GM18907 (cell line): ENCODE measurements at regions not wholly inside any gene's neighbourhood (a gene's known extent, or its start where the extent isn't known, plus 50 kb on each side); places are given as distances from the start of the nearest gene placed in this dataset.

Experiments used
- ATAC-seq: cut with Tn5 transposase; IDR thresholded peaks from one replicate; pipeline ENCODE4 v1.9.1; 2021; ENCODE audit warnings: mild to moderate bottlenecking, moderate library complexity; ENCODE audit not compliant: unreplicated experiment

DNA sequence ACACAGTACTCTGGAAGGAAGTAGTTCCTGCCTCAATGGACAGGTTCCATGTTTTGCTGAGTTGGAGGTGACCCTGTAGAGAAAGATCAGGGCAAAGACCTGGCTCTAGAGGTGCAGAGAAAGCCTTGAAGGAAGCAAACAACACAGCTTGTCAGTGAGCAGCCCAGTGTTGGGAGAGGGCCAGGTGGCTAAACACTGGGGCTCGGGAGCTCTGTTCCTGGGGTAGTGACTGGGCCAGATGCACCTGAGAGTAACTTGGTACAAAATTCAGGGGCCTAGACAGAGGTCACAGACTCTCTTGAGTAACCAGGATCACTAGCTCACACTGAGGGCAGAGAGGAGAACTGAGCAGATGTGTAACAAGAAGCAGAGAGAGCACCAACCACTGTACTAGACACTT, 138.4 kb upstream of the NALF2 start:
- no peak for ATAC-seq

GRCh38 chrX:69365349-69365748, 138.8 kb upstream of the NALF2 start:
- no peak for ATAC-seq

DNA sequence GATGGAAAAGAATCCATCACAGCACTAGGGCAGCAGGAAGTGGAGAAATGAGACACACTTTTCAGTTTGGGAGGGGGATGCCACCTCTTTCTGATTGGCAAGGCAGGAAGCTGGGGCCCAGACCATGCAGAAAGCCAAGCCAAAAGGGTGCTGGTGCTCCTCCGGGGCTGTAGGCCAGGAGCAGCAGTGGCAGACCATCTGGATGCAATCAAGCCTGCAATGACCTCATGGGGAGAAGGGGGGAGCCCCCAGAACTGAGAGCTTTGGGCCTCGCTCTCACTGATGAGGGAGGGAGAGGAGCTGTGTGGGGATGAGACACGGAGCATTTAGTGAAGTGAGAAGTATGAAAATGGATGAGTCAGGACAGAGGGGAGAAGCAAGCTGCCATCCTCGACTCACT, 141.3 kb upstream of the NALF2 start:
- ATAC-seq, result peak; percentile 81

- ATAC-seq, result no peak
Measured at GRCh38 chrX:69362354-69362753, 141.8 kb upstream of the NALF2 start.

- ATAC-seq, result no peak
Measured at GRCh38 chrX:69361311-69361845, 142.7 kb upstream of the NALF2 start.

GRCh38 chrX:69357317-69357716, 146.8 kb upstream of the NALF2 start:
- no peak for ATAC-seq

DNA sequence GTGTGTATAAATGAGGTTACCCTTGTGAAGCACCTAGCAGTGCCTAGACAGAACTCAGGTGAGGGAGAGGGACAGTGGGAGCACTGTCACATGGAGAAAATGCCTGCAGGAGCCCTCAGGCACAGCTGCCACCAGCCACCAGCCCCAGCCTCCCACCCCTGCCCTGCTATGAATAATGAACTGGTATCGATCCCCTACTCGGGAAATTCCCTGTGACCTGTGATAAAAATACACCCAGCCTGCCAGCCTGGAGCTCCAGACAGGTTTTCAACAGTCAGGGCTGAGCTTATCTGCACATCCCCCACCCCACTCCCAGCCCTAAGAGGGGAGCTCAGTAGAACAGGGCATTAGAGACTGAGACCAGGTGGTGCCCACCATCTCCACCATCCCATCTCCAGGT, 159.6 kb upstream of the PJA1 start:
- ATAC-seq, result no peak

- no peak for ATAC-seq
Measured at GRCh38 chrX:69323786-69324720, 158.8 kb upstream of the PJA1 start.

DNA sequence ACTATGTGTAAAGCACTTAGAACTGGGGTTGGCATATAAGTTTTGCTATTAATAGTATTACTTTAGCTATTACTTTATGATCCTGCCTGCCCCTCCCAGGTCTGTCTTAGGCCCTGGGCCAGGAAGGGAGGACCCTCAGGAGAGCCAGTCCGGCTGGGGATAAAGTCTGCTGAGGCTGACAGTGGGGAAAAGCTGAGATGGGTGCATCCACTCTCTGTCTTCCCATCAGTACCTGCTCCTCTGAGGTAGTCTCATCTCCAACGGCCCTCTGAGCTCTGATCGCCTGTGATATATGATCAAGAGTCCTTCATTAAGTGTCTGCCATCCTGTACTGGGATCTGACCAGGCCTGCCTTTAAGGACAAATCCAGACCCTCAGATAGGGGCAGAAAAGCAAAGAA, 156.5 kb upstream of the PJA1 start:
- no peak for ATAC-seq

GRCh38 chrX:69321006-69321655, 155.9 kb upstream of the PJA1 start:
- no peak for ATAC-seq

DNA sequence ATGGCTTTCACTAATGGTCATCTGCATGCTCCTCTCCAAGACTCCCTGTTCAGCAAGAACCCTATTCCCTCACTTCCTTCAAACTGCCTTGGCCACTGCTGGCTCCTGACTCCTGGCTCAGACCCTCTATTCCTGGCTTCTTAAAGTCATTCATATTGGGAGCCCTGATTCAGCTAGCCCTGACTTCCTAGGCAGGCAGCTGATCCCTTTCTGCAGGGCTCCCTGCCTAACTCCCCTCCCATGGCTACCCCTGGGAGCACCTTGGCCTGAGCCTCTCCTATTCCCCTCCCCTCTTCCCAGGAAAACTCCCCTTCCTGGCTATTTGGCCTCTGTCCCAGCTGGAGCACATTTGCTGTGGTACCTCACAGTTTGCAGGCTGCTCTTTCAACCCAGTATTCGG, 154.9 kb upstream of the PJA1 start:
- ATAC-seq, result no peak

GRCh38 chrX:69319376-69319775, 154.1 kb upstream of the PJA1 start:
- no peak for ATAC-seq

DNA sequence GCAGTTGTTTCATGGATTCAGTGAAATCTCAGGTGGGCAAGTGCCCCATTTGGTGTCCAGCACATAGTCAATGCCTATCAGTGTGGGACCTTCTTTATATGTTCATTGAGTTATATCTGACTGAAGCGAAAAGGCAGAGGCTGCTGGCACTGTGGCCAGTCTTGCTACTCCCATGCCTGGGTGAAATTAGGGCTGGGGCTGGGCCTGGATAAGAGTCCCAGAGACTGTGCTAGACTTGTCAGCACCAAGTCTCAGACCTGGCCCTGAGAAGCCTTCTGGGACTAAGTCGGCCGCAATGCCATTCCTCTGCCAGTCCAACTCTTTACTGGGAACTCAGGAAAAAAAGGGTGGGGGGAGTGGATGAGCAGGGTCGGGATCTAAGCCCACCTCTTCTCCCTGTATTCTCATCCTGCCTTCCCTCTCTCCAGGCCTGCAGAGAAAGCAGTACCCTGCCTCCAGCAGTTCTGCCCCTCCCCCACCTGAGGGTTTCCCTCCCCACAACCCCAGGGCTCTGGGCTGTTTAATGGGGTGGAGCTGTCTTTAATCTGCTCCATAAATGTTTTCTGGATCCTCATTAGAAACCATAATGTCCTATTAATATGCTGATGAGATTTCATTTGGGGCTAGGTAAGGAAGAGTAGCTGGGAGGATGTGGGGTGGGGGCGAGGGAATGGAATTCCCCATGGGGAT, 153.5 kb upstream of the PJA1 start:
- no peak for ATAC-seq

DNA sequence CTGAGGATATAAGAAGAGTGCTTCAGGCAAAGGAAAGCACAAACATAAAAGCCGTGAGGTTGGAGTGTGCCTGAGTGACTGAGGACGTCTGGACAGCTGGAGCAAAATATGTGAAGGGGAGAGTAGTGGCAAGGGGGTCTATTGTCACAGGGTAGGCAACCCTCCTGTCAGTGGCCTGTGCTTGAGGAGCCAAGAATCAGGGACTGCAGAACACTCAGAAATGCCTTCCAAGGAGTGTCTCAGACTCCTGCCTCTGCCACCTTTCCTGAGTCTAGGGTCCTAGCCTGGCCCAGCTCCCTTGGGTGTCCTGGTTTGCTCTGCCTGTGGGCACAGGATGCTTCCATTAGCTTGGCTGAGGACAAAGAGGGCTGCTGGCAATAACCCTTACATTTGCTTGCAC, 152.5 kb upstream of the PJA1 start:
- no peak for ATAC-seq

GRCh38 chrX:69314436-69315348, 149.4 kb upstream of the PJA1 start:
- ATAC-seq, result no peak

- no peak for ATAC-seq
Measured at GRCh38 chrX:69313617-69314290, 148.5 kb upstream of the PJA1 start.

DNA sequence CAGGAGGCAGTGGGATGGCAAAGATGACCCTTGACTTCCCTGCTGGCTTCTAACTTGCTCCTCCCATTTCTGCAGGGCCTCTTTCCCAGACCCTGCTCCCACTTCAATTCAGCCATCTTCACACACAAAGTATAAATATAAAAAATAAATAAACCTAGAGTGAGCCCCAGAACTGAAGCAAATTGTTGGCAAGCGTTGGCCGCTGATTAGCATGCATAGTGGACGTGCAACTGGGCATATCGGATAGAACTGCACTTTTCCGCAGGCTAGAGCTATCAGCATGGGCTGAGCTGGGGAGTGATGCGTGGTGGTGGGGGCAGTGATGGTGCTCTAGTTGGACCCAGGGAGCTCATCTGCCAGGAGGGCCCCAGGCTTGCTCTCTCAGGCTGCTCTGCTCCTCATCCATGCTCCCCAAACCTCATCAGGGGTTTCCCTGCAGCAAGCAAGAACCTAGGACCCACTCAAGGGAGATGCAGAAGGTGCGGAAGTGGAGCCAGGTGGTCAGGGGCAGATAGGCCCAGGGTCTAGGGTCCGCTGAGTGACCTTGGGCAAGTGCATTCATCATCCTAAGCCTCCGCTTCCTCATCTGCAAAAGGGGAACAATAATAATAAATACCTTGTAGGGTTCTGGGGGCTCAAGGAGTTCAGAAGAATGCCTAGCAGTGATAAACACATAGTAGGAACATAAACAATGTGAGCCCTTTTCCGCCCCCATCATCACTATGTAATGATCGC, 146.8 kb upstream of the PJA1 start:
- ATAC-seq, result no peak

DNA sequence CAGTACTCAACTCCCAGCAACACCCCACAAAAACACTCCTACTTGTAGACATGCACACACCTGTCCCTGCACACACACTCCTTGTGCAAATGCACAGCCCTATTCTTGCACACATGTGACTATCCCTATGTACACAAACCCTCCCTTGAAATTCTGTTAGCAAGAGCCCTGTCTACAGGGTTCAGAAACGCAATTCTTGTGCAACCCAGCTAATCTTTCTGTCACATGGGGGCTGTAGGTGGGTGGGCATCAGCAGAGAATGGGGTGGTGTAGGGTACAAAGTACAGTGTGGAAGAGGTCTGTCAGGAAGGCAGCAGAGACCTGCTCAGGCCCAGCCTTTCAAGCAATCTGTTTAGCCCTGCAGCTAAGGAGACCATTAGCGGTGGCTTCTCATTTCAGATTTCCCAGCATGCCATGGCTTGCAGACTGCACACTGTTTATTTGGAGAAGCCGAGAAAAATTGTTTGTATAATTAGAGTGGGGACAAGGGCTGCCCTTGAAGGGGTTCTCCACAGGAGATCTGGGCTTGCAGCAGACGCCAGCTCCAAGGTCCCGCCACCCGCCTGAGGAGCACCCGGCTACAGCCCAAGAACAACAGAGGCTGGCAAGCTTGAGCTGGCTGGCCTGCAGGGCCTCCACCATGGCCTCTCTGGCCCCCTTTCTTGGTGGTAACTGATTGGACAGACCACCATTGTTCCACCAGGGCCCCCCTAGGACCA, 144.0 kb upstream of the PJA1 start:
- no peak for ATAC-seq

GRCh38 chrX:69307756-69308155, 142.5 kb upstream of the PJA1 start:
- ATAC-seq, result no peak
